GM18505 (cell line): ENCODE measurements at regions not wholly inside any gene's neighbourhood (a gene's known extent, or its start where the extent isn't known, plus 50 kb on each side); places are given as distances from the start of the nearest gene placed in this dataset.
A peak's percentile ranks its signal among the peaks of the same experiment; 100 is the strongest.

Source experiments
- ATAC-seq: cut with Tn5 transposase; IDR thresholded peaks from one replicate; pipeline ENCODE4 v1.9.1; 2021; ENCODE audit not compliant: unreplicated experiment
- POLR2A ChIP-seq: IDR thresholded peaks from 4 replicates; pipeline ENCODE4 v1.6.1; 2011; ENCODE audit warnings: borderline replicate concordance; ENCODE audit not compliant: insufficient read depth, insufficient read length; ENCODE audit errors: extremely low read depth

- no peak for TF ChIP-seq POLR2A
- no peak for ATAC-seq
Observed at GRCh38 chr12:131486451-131487230, 224.2 kb upstream of the SFSWAP start.

GRCh38 chr12:131487388-131488124, 223.3 kb upstream of the SFSWAP start:
- TF ChIP-seq POLR2A, result no peak
- no peak for ATAC-seq

- no peak for TF ChIP-seq POLR2A
- ATAC-seq, result no peak
Observed at GRCh38 chr12:131489718-131490117, 221.2 kb upstream of the SFSWAP start.

- no peak for ATAC-seq
- no peak for TF ChIP-seq POLR2A
Observed at GRCh38 chr12:131491155-131491554, 219.7 kb upstream of the SFSWAP start.

GRCh38 chr12:131491916-131492490, 218.9 kb upstream of the SFSWAP start:
- no peak for TF ChIP-seq POLR2A
- no peak for ATAC-seq

GRCh38 chr12:131493068-131493826, 217.6 kb upstream of the SFSWAP start:
- ATAC-seq, result no peak

GRCh38 chr12:131494216-131494615, 216.7 kb upstream of the SFSWAP start:
- TF ChIP-seq POLR2A, result no peak
- no peak for ATAC-seq

More at GRCh38 chr12:131493068-131493826, 217.6 kb upstream of the SFSWAP start:
- no peak for TF ChIP-seq POLR2A

GRCh38 chr12:131494741-131495524, 216.0 kb upstream of the SFSWAP start:
- no peak for ATAC-seq
- no peak for TF ChIP-seq POLR2A

DNA sequence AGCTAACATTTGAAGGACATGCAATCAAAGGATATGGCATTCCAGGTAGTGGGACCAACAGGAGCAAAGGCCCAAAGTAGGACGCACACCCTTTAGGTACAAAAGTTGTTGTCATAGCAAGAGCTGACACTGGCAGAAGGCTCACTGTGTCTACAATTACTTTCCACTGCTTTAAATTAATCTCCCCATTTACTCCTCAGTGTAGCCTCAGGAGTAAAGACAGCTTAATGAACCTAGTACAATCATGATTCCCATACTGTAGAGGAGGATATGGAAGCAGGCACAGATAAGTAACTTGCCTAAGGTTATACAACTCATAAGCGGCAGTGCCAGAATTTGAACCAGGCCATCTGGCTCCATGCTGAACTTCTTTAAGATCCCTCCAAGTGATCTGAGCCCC, 212.9 kb upstream of the SFSWAP start:
- no peak for ATAC-seq
- TF ChIP-seq POLR2A, result no peak

DNA sequence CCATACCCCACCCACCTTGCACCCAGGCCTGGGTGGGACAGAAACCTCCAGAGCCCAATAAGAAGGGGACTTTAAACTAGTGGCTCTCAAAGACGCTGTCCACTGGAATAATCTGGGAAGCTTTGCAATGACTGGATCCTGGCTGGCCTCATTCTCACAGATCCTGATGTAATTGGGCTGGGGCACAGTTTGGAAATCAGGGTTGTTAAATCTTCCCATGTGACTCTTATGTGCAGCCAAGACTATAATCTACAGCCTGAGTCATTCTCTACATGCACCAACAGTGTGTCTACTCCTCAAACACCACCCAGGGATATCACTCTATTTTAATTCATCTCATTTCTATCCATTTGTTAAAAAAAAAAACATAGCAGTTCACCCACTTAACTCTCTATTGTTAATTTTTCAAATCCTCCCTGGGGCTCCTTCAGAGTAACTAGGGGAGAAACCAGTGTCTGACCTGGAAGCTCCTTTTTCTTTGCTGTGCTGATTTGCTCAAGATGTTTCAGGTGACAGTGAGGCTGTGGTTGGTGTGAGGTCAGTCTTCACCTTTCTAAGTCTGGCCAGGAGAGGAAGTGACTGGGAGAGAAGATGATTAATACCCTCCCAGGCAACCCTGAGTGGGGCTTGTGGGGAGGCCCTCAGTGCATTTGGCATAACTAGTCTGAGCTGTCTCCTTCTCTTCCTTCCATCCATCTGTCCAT, 211.6 kb upstream of the SFSWAP start:
- peak; percentile 86 for ATAC-seq
- no peak for TF ChIP-seq POLR2A

GRCh38 chr12:131499864-131500190, 211.1 kb upstream of the SFSWAP start:
- ATAC-seq, result peak; percentile 23
- TF ChIP-seq POLR2A, result no peak

DNA sequence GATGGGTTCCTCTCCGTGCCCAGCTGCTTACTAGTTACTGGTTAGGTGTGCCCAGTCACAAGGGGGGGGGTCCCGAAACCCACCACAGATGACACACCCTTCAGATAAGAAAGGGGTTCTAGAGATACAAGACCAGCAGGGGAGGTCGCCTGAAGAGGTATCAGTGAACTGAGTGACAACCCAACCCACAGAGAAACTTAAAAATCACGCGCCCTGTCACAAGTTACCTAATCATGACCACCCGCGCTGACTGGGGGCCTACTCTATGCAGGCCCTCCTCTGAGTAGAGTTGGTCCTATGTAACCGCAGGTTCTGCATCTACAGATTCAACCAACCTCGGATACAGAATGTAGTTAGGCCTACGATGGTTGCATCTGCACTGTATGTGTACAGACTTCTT, 210.3 kb upstream of the SFSWAP start:
- ATAC-seq, result no peak
- no peak for TF ChIP-seq POLR2A

DNA sequence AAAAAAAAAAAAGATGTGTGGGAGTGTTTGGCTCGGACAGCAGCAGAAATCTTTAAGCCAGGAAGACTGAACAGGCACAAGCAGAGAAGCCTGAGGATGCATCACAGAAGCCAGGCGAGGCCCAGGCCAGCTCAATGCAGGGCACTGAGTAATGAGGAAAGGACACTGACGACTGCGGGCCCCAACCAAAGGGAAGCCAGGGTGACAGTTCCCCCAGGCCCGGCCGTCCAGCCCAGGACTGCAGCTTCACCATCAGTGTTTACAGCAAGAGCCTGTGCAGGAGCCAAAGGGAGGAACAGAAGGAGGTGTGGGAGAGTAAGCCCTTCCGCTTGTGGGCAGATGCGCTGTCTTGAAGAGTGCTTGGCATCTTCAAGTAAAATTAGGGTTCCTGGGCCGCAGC, 205.3 kb upstream of the SFSWAP start:
- no peak for TF ChIP-seq POLR2A
- ATAC-seq, result no peak

DNA sequence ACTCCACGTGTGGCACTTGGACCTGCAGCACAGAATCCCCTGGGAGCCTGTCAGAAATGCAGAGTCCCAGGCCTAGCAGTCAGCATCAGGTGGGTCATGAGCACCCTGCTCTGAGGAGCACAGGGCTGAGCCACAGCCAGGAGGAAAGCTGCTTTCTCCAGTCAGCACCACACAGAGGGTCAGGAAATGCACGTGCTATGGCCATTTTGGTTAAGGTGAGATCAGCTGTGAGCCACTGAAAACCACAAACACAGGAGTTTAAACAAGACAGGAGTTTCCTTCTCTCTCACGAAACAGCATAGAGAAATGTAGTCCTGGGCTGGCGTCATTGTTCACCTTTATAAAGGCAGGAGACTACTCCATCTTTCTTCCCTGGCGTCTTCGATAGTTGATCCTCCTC, 204.5 kb upstream of the SFSWAP start:
- ATAC-seq, result no peak
- TF ChIP-seq POLR2A, result no peak
